HEK293 (cell line): ENCODE measurements at regions not wholly inside any gene's neighbourhood (a gene's known extent, or its start where the extent isn't known, plus 50 kb on each side); places are given as distances from the start of the nearest gene placed in this dataset.

Source experiments
- SCRT1 ChIP-seq: fragments of 450-650 bp; formaldehyde crosslinking; IDR thresholded peaks from 2 replicates; pipeline ENCODE4 v1.5.1; 2016; ENCODE audit warnings: missing biosample characterization, missing genetic modification characterization, borderline replicate concordance
- TF ChIP-seq, protein P1 (sequence below): fragments of 450-650 bp; formaldehyde crosslinking; IDR thresholded peaks from 2 replicates; pipeline ENCODE4 v1.5.1; 2016; ENCODE audit warnings: missing biosample characterization, missing genetic modification characterization

DNA sequence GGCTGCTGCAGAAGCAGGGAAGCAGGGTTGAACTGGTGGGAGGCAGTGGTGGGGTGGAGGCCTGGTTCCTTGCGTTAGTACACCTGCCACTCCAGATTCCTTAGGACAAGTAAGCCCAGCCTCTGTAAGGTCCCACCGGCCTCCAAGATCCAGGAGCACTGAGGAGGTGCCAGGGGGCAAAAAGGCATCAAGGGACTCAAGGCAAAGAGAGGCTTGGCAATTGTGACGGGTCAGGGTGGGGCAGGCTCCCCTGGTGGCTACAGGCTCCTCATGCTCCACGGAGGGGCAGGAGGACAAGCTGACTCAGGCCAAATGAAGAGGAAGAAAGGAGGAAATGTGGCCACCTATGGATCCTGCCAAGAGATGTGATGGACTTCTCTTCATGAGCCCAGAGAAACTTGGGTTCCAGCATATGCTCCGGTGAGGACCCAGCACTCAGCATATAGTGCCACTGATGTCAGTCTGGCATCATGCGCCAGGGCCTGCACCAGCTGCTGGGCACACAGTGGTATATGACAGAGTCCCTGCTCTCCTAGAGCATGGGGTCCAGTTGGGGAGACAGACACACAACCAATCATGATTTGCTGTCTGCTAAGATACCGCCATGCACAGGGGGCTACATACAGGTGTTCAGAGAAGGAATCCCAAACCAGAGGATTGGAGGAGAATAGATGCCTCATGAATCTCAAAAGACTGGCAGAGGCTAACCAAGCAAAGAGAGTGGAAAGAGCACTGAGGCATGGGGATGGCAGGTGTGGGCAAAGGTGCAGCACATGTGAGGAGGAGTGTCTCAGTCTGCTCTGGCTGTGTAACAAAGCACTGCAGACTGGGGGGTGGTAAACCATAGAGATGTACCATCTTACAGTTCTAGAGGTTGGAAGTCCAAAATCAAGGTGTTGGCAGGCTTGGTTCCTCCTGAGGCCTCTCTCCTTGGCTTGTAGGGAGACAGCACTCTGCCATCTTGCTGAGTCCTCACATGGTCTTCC, 249.7 kb downstream of the RHOU start:
- TF ChIP-seq, protein P1, sequence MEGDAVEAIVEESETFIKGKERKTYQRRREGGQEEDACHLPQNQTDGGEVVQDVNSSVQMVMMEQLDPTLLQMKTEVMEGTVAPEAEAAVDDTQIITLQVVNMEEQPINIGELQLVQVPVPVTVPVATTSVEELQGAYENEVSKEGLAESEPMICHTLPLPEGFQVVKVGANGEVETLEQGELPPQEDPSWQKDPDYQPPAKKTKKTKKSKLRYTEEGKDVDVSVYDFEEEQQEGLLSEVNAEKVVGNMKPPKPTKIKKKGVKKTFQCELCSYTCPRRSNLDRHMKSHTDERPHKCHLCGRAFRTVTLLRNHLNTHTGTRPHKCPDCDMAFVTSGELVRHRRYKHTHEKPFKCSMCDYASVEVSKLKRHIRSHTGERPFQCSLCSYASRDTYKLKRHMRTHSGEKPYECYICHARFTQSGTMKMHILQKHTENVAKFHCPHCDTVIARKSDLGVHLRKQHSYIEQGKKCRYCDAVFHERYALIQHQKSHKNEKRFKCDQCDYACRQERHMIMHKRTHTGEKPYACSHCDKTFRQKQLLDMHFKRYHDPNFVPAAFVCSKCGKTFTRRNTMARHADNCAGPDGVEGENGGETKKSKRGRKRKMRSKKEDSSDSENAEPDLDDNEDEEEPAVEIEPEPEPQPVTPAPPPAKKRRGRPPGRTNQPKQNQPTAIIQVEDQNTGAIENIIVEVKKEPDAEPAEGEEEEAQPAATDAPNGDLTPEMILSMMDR (tag by site-specific recombination): no peak
- no peak for TF ChIP-seq SCRT1 (tag by site-specific recombination)
